ENCODE measurements at regions not wholly inside any gene's neighbourhood (a gene's known extent, or its start where the extent isn't known, plus 50 kb on each side); places are given as distances from the start of the nearest gene placed in this dataset.

DNA sequence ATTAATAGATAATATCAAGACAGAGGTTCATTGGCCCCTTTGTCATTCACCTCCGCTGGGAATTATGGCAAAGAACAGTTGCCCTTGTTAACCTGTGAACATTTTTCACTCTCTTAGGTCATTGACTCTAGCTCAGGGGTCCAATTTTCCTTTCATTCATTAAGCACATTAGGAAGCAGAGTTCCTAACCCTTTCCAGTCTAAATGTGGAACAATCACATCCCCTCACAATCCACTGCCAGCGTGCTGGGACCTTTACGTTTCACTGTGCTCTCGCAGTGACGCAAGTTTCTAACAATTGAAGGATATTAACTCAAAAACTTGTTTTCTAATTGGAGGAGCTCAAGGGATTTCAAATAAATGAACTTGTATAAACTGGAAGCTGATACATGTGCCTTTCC is 79.3 kb upstream of the MEOX2 start:
- H3K9me3 Mint-ChIP-seq: peaks cover 4 to 18% of the 10 kb centered on the region in 2 donors
- DNase-seq (no peak), ATAC-seq (no peak)
- no peak overlapping the region for H3K27ac Mint-ChIP-seq
- no peak overlapping the region for H3K4me3 Mint-ChIP-seq
- no peaks in the 10 kb centered on the region for H3K4me1 Mint-ChIP-seq
- H3K27me3 Mint-ChIP-seq: no peaks in the 10 kb centered on the region

DNA sequence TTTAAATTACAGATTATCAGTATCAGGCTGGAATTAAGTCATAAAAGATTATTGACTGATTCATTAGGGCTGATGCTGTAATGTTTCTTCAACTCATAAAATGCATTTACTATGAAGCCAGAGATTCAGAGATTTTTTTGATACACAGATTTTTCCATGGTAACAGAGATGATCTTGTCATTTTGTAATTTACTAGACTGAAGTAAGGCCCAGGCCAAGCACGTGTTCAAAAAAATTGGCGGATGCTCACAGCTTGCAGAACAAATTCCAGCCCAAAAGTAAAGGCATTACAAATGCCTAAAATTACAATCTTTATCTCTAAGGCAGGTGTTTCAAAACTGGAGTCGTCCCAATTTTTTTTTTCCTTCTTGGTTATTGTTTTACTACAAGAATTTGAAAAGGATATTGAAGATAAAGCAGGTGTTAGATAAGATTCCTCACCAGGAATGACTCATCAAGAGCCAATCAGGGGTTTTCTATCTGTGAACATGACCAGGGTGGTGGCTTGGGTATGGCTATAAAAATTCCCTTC is 78.4 kb upstream of the MEOX2 start:
- no peaks in the 10 kb centered on the region for H3K27me3 Mint-ChIP-seq
- DNase-seq (no peak), ATAC-seq (no peak)
- no peak overlapping the region for H3K4me3 Mint-ChIP-seq
- H3K9me3 Mint-ChIP-seq: peaks cover 4 to 13% of the 10 kb centered on the region in 2 donors
- no peak overlapping the region for H3K27ac Mint-ChIP-seq
- no peaks in the 10 kb centered on the region for H3K4me1 Mint-ChIP-seq

- H3K4me1 Mint-ChIP-seq: no peaks in the 10 kb centered on the region
- peaks cover 4 to 7% of the 10 kb centered on the region in 2 donors for H3K9me3 Mint-ChIP-seq
- no peak overlapping the region for H3K27ac Mint-ChIP-seq
- ATAC-seq (no peak), DNase-seq (no peak)
- no peaks in the 10 kb centered on the region for H3K27me3 Mint-ChIP-seq
- H3K4me3 Mint-ChIP-seq: no peak overlapping the region
These were observed 77.5 kb upstream of the MEOX2 start for GRCh38 chr7:15764010-15764409.

- ATAC-seq (no peak), DNase-seq (no peak)
- Mint-ChIP-seq H3K4me1 (no peaks in the 10 kb centered on the region), H3K4me3 (no peak overlapping the region), H3K27ac (no peak overlapping the region), H3K27me3 (no peaks in the 10 kb centered on the region), H3K9me3 (peaks cover 4% of the 10 kb centered on the region in 2 donors)
These were observed 70.8 kb upstream of the MEOX2 start for GRCh38 chr7:15757041-15758000.

- no peak for DNase-seq
- Mint-ChIP-seq H3K9me3 (no peaks in the 10 kb centered on the region), H3K4me3 (no peak overlapping the region), H3K4me1 (no peaks in the 10 kb centered on the region), H3K27me3 (no peaks in the 10 kb centered on the region), H3K27ac (no peak overlapping the region)
- ATAC-seq: no peak
These were observed 68.6 kb upstream of the MEOX2 start for GRCh38 chr7:15755061-15755460.

DNA sequence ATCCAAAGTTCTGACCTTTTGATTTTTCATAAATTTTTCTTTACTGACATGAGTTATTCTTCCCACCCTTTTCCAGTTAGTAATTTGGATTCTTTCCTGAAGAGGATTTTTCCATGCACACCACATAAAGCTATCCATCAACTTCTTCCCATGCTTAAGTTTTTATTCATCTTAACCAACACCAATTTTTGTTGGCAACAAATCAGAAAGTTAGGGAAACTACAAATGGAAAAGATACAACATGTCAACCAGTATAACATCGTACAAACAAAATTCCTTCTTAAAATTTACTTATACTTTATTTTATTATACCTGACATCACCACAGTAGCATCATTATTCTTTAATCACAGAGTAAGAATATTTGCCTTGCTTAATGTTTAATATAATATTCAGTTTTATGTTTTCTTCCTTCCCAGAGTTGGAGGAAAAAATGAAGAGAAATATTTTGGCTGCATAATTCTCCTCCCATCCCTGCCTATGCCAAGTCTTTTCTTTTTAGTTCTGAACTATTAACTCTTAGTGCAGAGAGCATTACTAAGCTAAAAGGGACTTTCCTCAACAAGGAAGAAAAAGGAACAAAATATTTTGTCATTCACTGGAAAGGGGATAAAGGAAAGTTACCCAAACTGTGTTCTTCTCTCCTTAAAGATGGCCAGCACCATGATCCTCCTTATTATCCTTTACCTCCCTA is 67.5 kb upstream of the MEOX2 start:
- no peak for ATAC-seq
- no peaks in the 10 kb centered on the region for H3K9me3 Mint-ChIP-seq
- DNase-seq: no peak
- H3K27ac Mint-ChIP-seq: no peak overlapping the region
- no peaks in the 10 kb centered on the region for H3K4me1 Mint-ChIP-seq
- no peaks in the 10 kb centered on the region for H3K27me3 Mint-ChIP-seq
- H3K4me3 Mint-ChIP-seq: no peak overlapping the region

- Mint-ChIP-seq H3K27ac (no peak overlapping the region), H3K27me3 (no peaks in the 10 kb centered on the region), H3K9me3 (no peaks in the 10 kb centered on the region), H3K4me1 (no peaks in the 10 kb centered on the region), H3K4me3 (no peak overlapping the region)
- DNase-seq (no peak), ATAC-seq (no peak)
These were observed 65.9 kb upstream of the MEOX2 start for GRCh38 chr7:15752377-15752776.

DNA sequence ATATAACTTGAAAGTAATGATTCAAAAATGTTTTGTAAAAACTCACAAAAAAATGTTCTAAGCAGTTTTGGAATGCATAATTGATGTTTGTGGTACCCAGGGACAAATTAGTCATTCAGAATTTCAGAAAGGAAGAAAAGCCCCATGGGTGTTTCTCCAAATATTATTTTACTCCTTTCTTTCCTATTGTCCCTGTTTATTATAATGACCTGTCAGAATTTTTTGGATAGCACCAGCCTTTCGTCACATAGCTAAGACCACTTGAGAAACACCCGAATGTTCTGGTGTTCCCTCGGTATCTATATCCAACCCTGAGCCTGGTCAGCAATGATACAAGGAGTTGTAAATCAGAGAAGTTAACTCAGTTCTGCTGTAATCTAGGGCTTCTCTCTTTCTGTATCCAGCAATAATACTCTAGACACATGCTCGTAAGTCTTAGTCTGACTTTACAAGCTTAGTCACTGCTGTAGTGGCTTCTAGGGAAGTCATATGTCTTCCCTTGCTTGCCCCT is 64.8 kb upstream of the MEOX2 start:
- Mint-ChIP-seq H3K4me3 (no peak overlapping the region), H3K4me1 (no peaks in the 10 kb centered on the region), H3K27me3 (no peaks in the 10 kb centered on the region), H3K27ac (no peak overlapping the region), H3K9me3 (no peaks in the 10 kb centered on the region)
- no peak for DNase-seq
- ATAC-seq: no peak

DNA sequence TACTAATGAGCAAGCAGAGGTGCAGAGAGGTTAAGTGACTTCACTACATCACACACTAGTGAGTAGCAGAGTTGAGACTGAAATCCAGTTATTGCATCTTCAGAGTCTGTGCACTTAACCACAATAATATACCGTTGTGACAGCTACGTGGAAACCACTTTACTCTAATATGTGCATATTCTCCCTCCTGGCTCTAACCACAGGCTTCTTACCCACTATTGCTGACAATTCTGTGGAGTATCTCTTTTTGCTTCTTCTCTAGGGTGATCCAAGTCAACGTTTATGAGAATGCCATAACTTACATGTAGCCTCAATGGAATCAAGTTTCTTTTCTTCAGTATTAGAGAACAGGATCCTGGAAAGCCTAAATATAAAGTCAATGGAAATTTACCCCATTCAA is 64.2 kb upstream of the MEOX2 start:
- DNase-seq: no peak
- H3K27ac Mint-ChIP-seq: no peak overlapping the region
- H3K27me3 Mint-ChIP-seq: no peaks in the 10 kb centered on the region
- no peak for ATAC-seq
- H3K4me1 Mint-ChIP-seq: no peaks in the 10 kb centered on the region
- no peaks in the 10 kb centered on the region for H3K9me3 Mint-ChIP-seq
- H3K4me3 Mint-ChIP-seq: no peak overlapping the region

DNA sequence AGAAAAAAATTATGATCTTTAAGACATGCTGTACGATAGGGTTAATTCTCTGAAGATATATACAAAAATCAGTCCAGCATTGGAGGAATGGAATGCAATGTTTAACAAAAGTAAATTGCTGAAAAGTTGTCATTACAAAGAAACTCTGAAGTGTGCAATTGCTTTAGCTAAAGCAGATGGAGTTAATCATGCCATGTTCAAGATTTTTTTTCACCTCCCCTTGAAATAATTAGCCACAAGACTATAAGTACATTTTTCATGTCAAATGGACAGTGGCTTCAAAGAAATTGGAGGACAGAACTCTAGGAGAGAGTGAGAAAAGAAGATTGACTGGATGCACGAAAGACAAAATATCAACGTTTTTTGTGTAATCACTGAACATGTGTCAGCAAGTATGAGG is 63.1 kb upstream of the MEOX2 start:
- Mint-ChIP-seq H3K27ac (no peak overlapping the region), H3K4me1 (no peaks in the 10 kb centered on the region)
- ATAC-seq: no peak

GRCh38 chr7:15747712-15748111 is 61.2 kb upstream of the MEOX2 start:
- Mint-ChIP-seq H3K27ac (no peak overlapping the region), H3K9me3 (no peaks in the 10 kb centered on the region), H3K4me1 (no peaks in the 10 kb centered on the region), H3K27me3 (no peaks in the 10 kb centered on the region), H3K4me3 (no peak overlapping the region)
- no peak for ATAC-seq
- no peak for DNase-seq

More for the DNA sequence above, 63.1 kb upstream of the MEOX2 start:
- Mint-ChIP-seq H3K4me3 (no peak overlapping the region), H3K9me3 (no peaks in the 10 kb centered on the region), H3K27me3 (no peaks in the 10 kb centered on the region)
- no peak for DNase-seq

- no peak overlapping the region for H3K27ac Mint-ChIP-seq
- DNase-seq (no peak), ATAC-seq (no peak)
- H3K4me3 Mint-ChIP-seq: no peak overlapping the region
- no peaks in the 10 kb centered on the region for H3K27me3 Mint-ChIP-seq
- no peaks in the 10 kb centered on the region for H3K9me3 Mint-ChIP-seq
- H3K4me1 Mint-ChIP-seq: no peaks in the 10 kb centered on the region
These were observed 60.8 kb upstream of the MEOX2 start for GRCh38 chr7:15747301-15747700.

- DNase-seq (no peak), ATAC-seq (no peak)
- Mint-ChIP-seq H3K9me3 (peaks cover 0 to 4% of the 10 kb centered on the region in 2 donors), H3K27me3 (no peaks in the 10 kb centered on the region), H3K4me3 (no peak overlapping the region), H3K27ac (no peak overlapping the region), H3K4me1 (no peaks in the 10 kb centered on the region)
These were observed 57.5 kb upstream of the MEOX2 start for GRCh38 chr7:15743926-15744480.

DNA sequence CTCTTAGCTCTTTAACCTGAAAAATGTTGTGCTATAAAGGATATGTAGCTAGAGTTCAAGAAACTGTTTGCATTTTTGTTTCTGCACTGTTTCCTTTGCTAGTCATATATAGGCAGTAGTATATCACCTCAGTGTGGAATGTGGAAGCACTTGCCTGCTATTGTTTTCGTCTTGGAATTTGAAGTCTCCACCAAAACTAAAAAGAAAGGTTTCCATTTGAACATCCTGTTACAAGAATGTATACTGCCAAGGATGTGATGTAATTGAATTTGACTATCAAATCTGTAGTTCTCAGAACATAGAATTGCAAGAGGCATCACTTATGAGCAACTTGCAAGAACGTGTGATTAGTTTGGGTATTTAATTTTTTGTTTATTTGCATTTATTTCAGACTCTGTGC is 51.1 kb upstream of the MEOX2 start:
- ATAC-seq (no peak), DNase-seq (no peak)
- H3K27me3 Mint-ChIP-seq: no peaks in the 10 kb centered on the region
- H3K9me3 Mint-ChIP-seq: peaks cover 0 to 4% of the 10 kb centered on the region in 2 donors
- no peak overlapping the region for H3K4me3 Mint-ChIP-seq
- no peaks in the 10 kb centered on the region for H3K4me1 Mint-ChIP-seq
- no peak overlapping the region for H3K27ac Mint-ChIP-seq

All from stimulated activated naive CD8-positive, alpha-beta T cell treated with anti-CD3 and anti-CD28 coated beads, Interleukin-15, amount 100 ng/mL, for 72 hours (primary cell).